HCT116 (cell line): ENCODE measurements at regions not wholly inside any gene's neighbourhood (a gene's known extent, or its start where the extent isn't known, plus 50 kb on each side); places are given as distances from the start of the nearest gene placed in this dataset.
"Not testable (repeated sequence)": the region's sequence is repeated elsewhere in the genome, so short reads cannot be mapped to it uniquely, and the experiment has no call there.

ENCODE experiments used
- ATAC-seq: fragments of 200-7000 bp; cut with Tn5 transposase; 2 replicates; pipeline ENCODE4 v1.9.1; 2020; ENCODE audit warnings: mild to moderate bottlenecking, moderate library complexity
- BruUV-seq: library from RNA; stranded (reverse); fragments of 400-500 nt; replicated peaks from 2 replicates; lab custom pipeline; 2021; lab: Mats Ljungman, UMichigan
- CTCF ChIA-PET: fragments of 300-600 bp; sonication (Branson Sonifier 250); formaldehyde crosslinking; loops from one replicate; lab custom pipeline; 2021; ENCODE audit warnings: antibody characterized with exemption; lab: Charles Lee
- POLR2A ChIA-PET: fragments of 300-600, 350-600 bp; sonication (Branson Sonifier 250); formaldehyde crosslinking; loops from one replicate; lab custom pipeline; 2021; ENCODE audit warnings: antibody characterized with exemption; lab: Charles Lee
- RAD21 ChIA-PET, 2 experiments: fragments of 300-600 bp; sonication (Branson Sonifier 250); formaldehyde crosslinking; loops; one replicate each; lab custom pipeline; 2023; ENCODE audit warnings: low total read pairs in 2 of 2; ENCODE audit not compliant: uncharacterized antibody in 2 of 2, unreplicated experiment in 2 of 2, low non-redundant PET in 1 of 2; lab: Charles Lee
- DNase-seq: peaks from one replicate; pipeline ENCODE4 v3.0.0-alpha.2; 2010; ENCODE audit warnings: low read depth, low spot score
- H2AFZ ChIP-seq: fragments of 200-600 bp; shearing (Covaris generic), sonication (generic); 2 replicates; pipeline ENCODE4 v1.6.1; 2017; ENCODE audit warnings: low read depth, mixed run types, mixed read lengths, antibody characterized with exemption, low read length; ENCODE audit not compliant: poor library complexity, severe bottlenecking
- H3K27ac ChIP-seq: 2 replicates; pipeline ENCODE4 v1.5.1; 2012; ENCODE audit warnings: low read depth, low read length
- H3K27me3 ChIP-seq: fragments of 200-600 bp; sonication (generic); 2 replicates; pipeline ENCODE4 v1.6.1; 2016; ENCODE audit warnings: mixed run types, low read length, mixed read lengths; ENCODE audit not compliant: insufficient read depth
- H3K36me3 ChIP-seq, 2 experiments: fragments of 200-500 bp in 1 of 2; fragments of 200-600 bp in 1 of 2; sonication (Bioruptor generic) in 1 of 2; sonication (generic) in 1 of 2; 2 replicates each; pipeline versions ENCODE4 v1.5.1 to v1.6.1; 2014 to 2016; ENCODE audit warnings: low read length in 2 of 2, inconsistent platforms in 1 of 2, mixed read lengths in 1 of 2, mixed run types in 1 of 2; ENCODE audit not compliant: insufficient read depth in 2 of 2, control insufficient read depth in 1 of 2
- H3K4me1 ChIP-seq, 2 experiments: fragments of 200-600 bp in 1 of 2; sonication (generic) in 1 of 2; 2 replicates each; pipeline versions ENCODE4 v1.5.1 to v1.6.1; 2012 to 2017; ENCODE audit warnings: low read length in 2 of 2, inconsistent platforms in 1 of 2, mild to moderate bottlenecking in 1 of 2, mixed read lengths in 1 of 2, mixed run types in 1 of 2, moderate library complexity in 1 of 2; ENCODE audit not compliant: insufficient read depth in 2 of 2, control insufficient read depth in 1 of 2
- H3K4me2 ChIP-seq: fragments of 200-600 bp; sonication (generic); 2 replicates; pipeline ENCODE4 v1.6.1; 2017; ENCODE audit warnings: mixed run types, low read length, mixed read lengths
- H3K4me3 ChIP-seq, 2 experiments: fragments of 200-600 bp in 1 of 2; sonication (generic) in 1 of 2; replicated peaks in 1 of 2; 2 replicates each; pipeline ENCODE4 v1.5.1; 2011 to 2016; ENCODE audit warnings: low read length in 2 of 2, control low read depth in 1 of 2, low read depth in 1 of 2, mild to moderate bottlenecking in 1 of 2, mixed read lengths in 1 of 2, mixed run types in 1 of 2
- H3K79me2 ChIP-seq: fragments of 200-600 bp; sonication (generic); 2 replicates; pipeline ENCODE4 v1.6.1; 2017; ENCODE audit warnings: mild to moderate bottlenecking, mixed run types, low read length, moderate library complexity, mixed read lengths; ENCODE audit not compliant: insufficient read depth
- H3K9ac ChIP-seq: fragments of 200-600 bp; sonication (generic); 2 replicates; pipeline ENCODE4 v1.6.1; 2016; ENCODE audit warnings: low read length, mixed read lengths
- H3K9me2 ChIP-seq: fragments of 200-600 bp; sonication (generic), shearing (Covaris generic); 2 replicates; pipeline ENCODE4 v1.6.1; 2017; ENCODE audit warnings: mixed run types, mild to moderate bottlenecking, moderate library complexity; ENCODE audit not compliant: insufficient read depth
- H3K9me3 ChIP-seq, 2 experiments: fragments of 200-500 bp in 1 of 2; fragments of 200-600 bp in 1 of 2; sonication (Bioruptor generic) in 1 of 2; sonication (generic) in 1 of 2; 2 replicates each; pipeline ENCODE4 v1.6.1; 2014 to 2017; ENCODE audit warnings: low read length in 2 of 2, mixed read lengths in 2 of 2, inconsistent platforms in 1 of 2, low read depth in 1 of 2, mild to moderate bottlenecking in 1 of 2, mixed run types in 1 of 2, moderate library complexity in 1 of 2; ENCODE audit not compliant: control insufficient read depth in 1 of 2, insufficient read depth in 1 of 2
- H4K20me1 ChIP-seq: fragments of 200-600 bp; sonication (generic), shearing (Covaris generic); 2 replicates; pipeline ENCODE4 v1.6.1; 2017; ENCODE audit warnings: mixed run types, mild to moderate bottlenecking, moderate library complexity; ENCODE audit not compliant: insufficient read depth
- POLR2AphosphoS5 ChIP-seq: IDR thresholded peaks from 2 replicates; pipeline ENCODE4 v1.6.1; 2011; ENCODE audit warnings: mild to moderate bottlenecking, low read depth, low read length, moderate library complexity
- SRF ChIP-seq: IDR thresholded peaks from 2 replicates; pipeline ENCODE4 v1.6.1; 2012; ENCODE audit warnings: low read depth
- YY1 ChIP-seq: IDR thresholded peaks from 2 replicates; pipeline ENCODE4 v1.6.1; 2011; ENCODE audit warnings: low read length, low read depth, moderate library complexity, mild to moderate bottlenecking; ENCODE audit not compliant: insufficient replicate concordance; ENCODE audit errors: extremely low read depth
- ZNF274 ChIP-seq: fragments of 200-500 bp; sonication (Bioruptor generic); IDR thresholded peaks from 2 replicates; pipeline ENCODE4 v1.6.1; 2014; ENCODE audit warnings: mild to moderate bottlenecking, low read depth, low read length, inconsistent platforms
- intact Hi-C: fragments of 100-400 bp; cut with micrococcal nuclease; formaldehyde crosslinking; loops from 2 replicates; pipeline ENCODE4 v1.10.0; 2022
- TF ChIP-seq, protein P1 (sequence below): IDR thresholded peaks from 2 replicates; pipeline ENCODE4 v1.6.1; 2012; ENCODE audit warnings: low read depth
- TF ChIP-seq, protein P2 (sequence below): IDR thresholded peaks from 2 replicates; pipeline ENCODE4 v1.6.1; 2012

- TF ChIP-seq SRF, result no peak
- TF ChIP-seq, protein P1, sequence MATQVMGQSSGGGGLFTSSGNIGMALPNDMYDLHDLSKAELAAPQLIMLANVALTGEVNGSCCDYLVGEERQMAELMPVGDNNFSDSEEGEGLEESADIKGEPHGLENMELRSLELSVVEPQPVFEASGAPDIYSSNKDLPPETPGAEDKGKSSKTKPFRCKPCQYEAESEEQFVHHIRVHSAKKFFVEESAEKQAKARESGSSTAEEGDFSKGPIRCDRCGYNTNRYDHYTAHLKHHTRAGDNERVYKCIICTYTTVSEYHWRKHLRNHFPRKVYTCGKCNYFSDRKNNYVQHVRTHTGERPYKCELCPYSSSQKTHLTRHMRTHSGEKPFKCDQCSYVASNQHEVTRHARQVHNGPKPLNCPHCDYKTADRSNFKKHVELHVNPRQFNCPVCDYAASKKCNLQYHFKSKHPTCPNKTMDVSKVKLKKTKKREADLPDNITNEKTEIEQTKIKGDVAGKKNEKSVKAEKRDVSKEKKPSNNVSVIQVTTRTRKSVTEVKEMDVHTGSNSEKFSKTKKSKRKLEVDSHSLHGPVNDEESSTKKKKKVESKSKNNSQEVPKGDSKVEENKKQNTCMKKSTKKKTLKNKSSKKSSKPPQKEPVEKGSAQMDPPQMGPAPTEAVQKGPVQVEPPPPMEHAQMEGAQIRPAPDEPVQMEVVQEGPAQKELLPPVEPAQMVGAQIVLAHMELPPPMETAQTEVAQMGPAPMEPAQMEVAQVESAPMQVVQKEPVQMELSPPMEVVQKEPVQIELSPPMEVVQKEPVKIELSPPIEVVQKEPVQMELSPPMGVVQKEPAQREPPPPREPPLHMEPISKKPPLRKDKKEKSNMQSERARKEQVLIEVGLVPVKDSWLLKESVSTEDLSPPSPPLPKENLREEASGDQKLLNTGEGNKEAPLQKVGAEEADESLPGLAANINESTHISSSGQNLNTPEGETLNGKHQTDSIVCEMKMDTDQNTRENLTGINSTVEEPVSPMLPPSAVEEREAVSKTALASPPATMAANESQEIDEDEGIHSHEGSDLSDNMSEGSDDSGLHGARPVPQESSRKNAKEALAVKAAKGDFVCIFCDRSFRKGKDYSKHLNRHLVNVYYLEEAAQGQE, result no peak
These were observed 354.5 kb downstream of the PID1 start (continued) for GRCh38 chr2:228916416-228917090.

DNA sequence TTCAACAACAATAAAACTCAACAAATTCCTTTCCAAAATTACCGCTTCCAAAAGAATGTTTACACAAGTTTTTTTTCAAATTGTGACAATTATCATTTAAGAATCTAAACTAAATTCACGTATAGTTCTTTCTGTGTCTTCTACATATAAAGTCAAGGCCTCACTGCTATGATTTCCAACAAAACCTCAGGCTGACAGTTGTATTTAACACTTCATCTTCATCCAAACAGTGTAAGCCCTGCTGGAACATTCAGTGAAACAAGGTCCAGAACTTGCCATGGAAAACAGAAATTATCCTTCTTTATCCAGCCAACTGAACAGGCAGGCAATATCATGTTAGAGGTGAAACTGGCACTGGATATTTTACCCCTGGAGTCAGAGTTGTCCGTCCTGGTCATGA is 357.9 kb downstream of the PID1 start:
- H3K9me2 ChIP-seq, result no peaks in the 10 kb centered on the region
- H3K36me3 ChIP-seq, result no peaks in the 10 kb centered on the region
- H2AFZ ChIP-seq, result no peak overlapping the region
- BruUV-seq, result no TSS peak
- H3K27me3 ChIP-seq, result no peaks in the 10 kb centered on the region
- H3K9me3 ChIP-seq, result no peaks in the 10 kb centered on the region
- ATAC-seq, result no peak
- intact Hi-C loops, result no loop called here
- DNase-seq, result no peak
- no peaks in the 10 kb centered on the region for H3K4me1 ChIP-seq
- H3K27ac ChIP-seq, result no peak overlapping the region
- RAD21 ChIA-PET, result no interaction called here
- TF ChIP-seq YY1 (no peak), POLR2AphosphoS5 (no peak), ZNF274 (no peak)
- TF ChIP-seq, protein P2, sequence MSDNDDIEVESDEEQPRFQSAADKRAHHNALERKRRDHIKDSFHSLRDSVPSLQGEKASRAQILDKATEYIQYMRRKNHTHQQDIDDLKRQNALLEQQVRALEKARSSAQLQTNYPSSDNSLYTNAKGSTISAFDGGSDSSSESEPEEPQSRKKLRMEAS, result no peak
- TF ChIP-seq, all 23 proteins: peak for 0
- no peak overlapping the region for H3K4me3 ChIP-seq
- no peak overlapping the region for H3K4me2 ChIP-seq
- no peak overlapping the region for H3K9ac ChIP-seq
- no peaks in the 10 kb centered on the region for H4K20me1 ChIP-seq
- H3K79me2 ChIP-seq, result no peaks in the 10 kb centered on the region
- ChIA-PET CTCF (no interaction called here), POLR2A (no interaction called here)

- H3K9ac ChIP-seq, intact Hi-C loops, H3K9me3 ChIP-seq, H4K20me1 ChIP-seq, H3K4me1 ChIP-seq, H3K9me2 ChIP-seq, H3K79me2 ChIP-seq, H3K27me3 ChIP-seq, H3K36me3 ChIP-seq, H3K4me2 ChIP-seq, H3K4me3 ChIP-seq, ATAC-seq, BruUV-seq, POLR2A ChIA-PET, H3K27ac ChIP-seq, DNase-seq, H2AFZ ChIP-seq, CTCF ChIA-PET, RAD21 ChIA-PET: not testable (repeated sequence)
These were observed 360.2 kb downstream of the PID1 start for GRCh38 chr2:228910872-228911271.
